HEK293 (cell line): ENCODE measurements at regions not wholly inside any gene's neighbourhood (a gene's known extent, or its start where the extent isn't known, plus 50 kb on each side); places are given as distances from the start of the nearest gene placed in this dataset.

Experiments
- CTCF ChIA-PET: fragments of 350-600 bp; formaldehyde crosslinking; extraction: SDS; loops from one replicate; lab custom pipeline; 2021; ENCODE audit warnings: antibody characterized with exemption; lab: Yijun Ruan, JAX
- POLR2A ChIA-PET: fragments of 300-600 bp; formaldehyde crosslinking; extraction: SDS; loops from one replicate; lab custom pipeline; 2020; ENCODE audit warnings: antibody characterized with exemption, inconsistent platforms; lab: Yijun Ruan, JAX
- H3K27ac ChIP-seq: fragments of 200-500 bp; sonication (Bioruptor generic); 2 replicates; pipeline ENCODE4 v1.5.1; 2014; ENCODE audit warnings: low read depth, low read length, control low read depth, inconsistent platforms; ENCODE audit errors: extremely low read depth
- H3K36me3 ChIP-seq, 2 experiments: fragments of 200-500 bp in 1 of 2; sonication (Bioruptor generic) in 1 of 2; 1 replicate in 1 of 2; 2 replicates in 1 of 2; pipeline ENCODE4 v1.5.1; 2014 to 2017; ENCODE audit warnings: inconsistent platforms in 2 of 2, low read length in 2 of 2; ENCODE audit not compliant: control insufficient read depth in 2 of 2, insufficient read depth in 1 of 2
- H3K4me1 ChIP-seq: fragments of 200-500 bp; sonication (Bioruptor generic); 2 replicates; pipeline ENCODE4 v1.5.1; 2014; ENCODE audit warnings: mild to moderate bottlenecking, low read length, inconsistent platforms; ENCODE audit not compliant: control insufficient read depth, insufficient read depth
- H3K4me3 ChIP-seq: 2 replicates; pipeline ENCODE4 v1.5.1; 2011; ENCODE audit warnings: low read depth, mild to moderate bottlenecking, control low read depth, low read length, moderate library complexity
- H3K9me3 ChIP-seq: fragments of 200-500 bp; sonication (Bioruptor generic); 2 replicates; pipeline ENCODE4 v1.5.1; 2014; ENCODE audit warnings: low read depth, low read length, inconsistent platforms; ENCODE audit not compliant: control insufficient read depth, insufficient read depth
- BCL11B ChIP-seq: fragments of 450-650 bp; formaldehyde crosslinking; IDR thresholded peaks from 2 replicates; pipeline ENCODE4 v1.5.1; 2016; ENCODE audit warnings: low read depth, missing biosample characterization, missing genetic modification characterization
- GFI1B ChIP-seq: fragments of 450-650 bp; formaldehyde crosslinking; IDR thresholded peaks from 2 replicates; pipeline ENCODE4 v1.5.1; 2016; ENCODE audit warnings: missing biosample characterization, missing genetic modification characterization
- GLIS1 ChIP-seq: fragments of 450-650 bp; formaldehyde crosslinking; IDR thresholded peaks from 2 replicates; pipeline ENCODE4 v1.5.1; 2016; ENCODE audit warnings: missing biosample characterization, missing genetic modification characterization
- MYNN ChIP-seq: fragments of 450-650 bp; formaldehyde crosslinking; IDR thresholded peaks from 2 replicates; pipeline ENCODE4 v1.5.1; 2016; ENCODE audit warnings: missing biosample characterization, missing genetic modification characterization, borderline replicate concordance
- SALL2 ChIP-seq: fragments of 450-650 bp; formaldehyde crosslinking; IDR thresholded peaks from 2 replicates; pipeline ENCODE4 v1.5.0; 2017; ENCODE audit warnings: missing biosample characterization, mild to moderate bottlenecking, missing genetic modification characterization, borderline replicate concordance
- ZBTB10 ChIP-seq: fragments of 450-650 bp; formaldehyde crosslinking; IDR thresholded peaks from 2 replicates; pipeline ENCODE4 v1.5.1; 2016; ENCODE audit warnings: missing biosample characterization, missing genetic modification characterization
- ZBTB20 ChIP-seq: fragments of 450-650 bp; formaldehyde crosslinking; IDR thresholded peaks from 2 replicates; pipeline ENCODE4 v1.5.1; 2016; ENCODE audit warnings: missing biosample characterization, missing genetic modification characterization
- ZBTB8A ChIP-seq: fragments of 450-650 bp; formaldehyde crosslinking; IDR thresholded peaks from 2 replicates; pipeline ENCODE4 v1.5.1; 2016; ENCODE audit warnings: missing biosample characterization, missing genetic modification characterization
- ZNF214 ChIP-seq: fragments of 450-650 bp; formaldehyde crosslinking; IDR thresholded peaks from 2 replicates; pipeline ENCODE4 v1.5.1; 2017; ENCODE audit warnings: missing biosample characterization, mild to moderate bottlenecking, missing genetic modification characterization, borderline replicate concordance
- ZNF292 ChIP-seq: fragments of 450-650 bp; formaldehyde crosslinking; IDR thresholded peaks from 2 replicates; pipeline ENCODE4 v1.5.1; 2016; ENCODE audit warnings: low read depth, missing biosample characterization, missing genetic modification characterization, borderline replicate concordance
- ZNF335 ChIP-seq: fragments of 450-650 bp; formaldehyde crosslinking; conservative IDR thresholded peaks from 2 replicates; pipeline ENCODE4 v1.5.1; 2016; ENCODE audit warnings: missing biosample characterization, missing genetic modification characterization
- ZNF362 ChIP-seq: fragments of 450-650 bp; formaldehyde crosslinking; IDR thresholded peaks from 2 replicates; pipeline ENCODE4 v1.5.1; 2016; ENCODE audit warnings: missing biosample characterization, missing genetic modification characterization
- ZNF510 ChIP-seq: fragments of 450-650 bp; formaldehyde crosslinking; IDR thresholded peaks from 2 replicates; pipeline ENCODE4 v1.5.1; 2018; ENCODE audit warnings: mild to moderate bottlenecking, missing genetic modification characterization, missing biosample characterization; ENCODE audit not compliant: insufficient replicate concordance
- ZNF529 ChIP-seq: fragments of 450-650 bp; formaldehyde crosslinking; IDR thresholded peaks from 2 replicates; pipeline ENCODE4 v1.5.1; 2017; ENCODE audit warnings: missing genetic modification characterization, missing biosample characterization; ENCODE audit not compliant: insufficient replicate concordance
- ZNF530 ChIP-seq: fragments of 450-650 bp; formaldehyde crosslinking; IDR thresholded peaks from 2 replicates; pipeline ENCODE4 v1.5.1; 2016; ENCODE audit warnings: low read depth, missing biosample characterization, missing genetic modification characterization
- ZNF658 ChIP-seq: fragments of 450-650 bp; formaldehyde crosslinking; IDR thresholded peaks from 2 replicates; pipeline ENCODE4; 2016; ENCODE audit warnings: missing biosample characterization, missing genetic modification characterization
- ZNF701 ChIP-seq: fragments of 450-650 bp; formaldehyde crosslinking; IDR thresholded peaks from 2 replicates; pipeline ENCODE4 v1.5.1; 2016; ENCODE audit warnings: missing biosample characterization, missing genetic modification characterization
- ZNF830 ChIP-seq: fragments of 450-650 bp; IDR thresholded peaks from 2 replicates; pipeline ENCODE4 v1.5.0; 2018; ENCODE audit warnings: missing biosample characterization, missing genetic modification characterization, low read depth, mild to moderate bottlenecking, moderate library complexity
- ZSCAN30 ChIP-seq: fragments of 450-650 bp; IDR thresholded peaks from 2 replicates; pipeline ENCODE4 v1.5.1; 2018; ENCODE audit warnings: missing biosample characterization, mild to moderate bottlenecking, missing genetic modification characterization, moderate library complexity
- TF ChIP-seq, protein P1 (sequence below): fragments of 450-650 bp; formaldehyde crosslinking; IDR thresholded peaks from 2 replicates; pipeline ENCODE4 v1.5.1; 2016; ENCODE audit warnings: missing biosample characterization, missing genetic modification characterization

- no peaks in the 10 kb centered on the region for H3K4me1 ChIP-seq
- POLR2A ChIA-PET, result no interaction called here
- no peaks in the 10 kb centered on the region for H3K36me3 ChIP-seq
- CTCF ChIA-PET, result no interaction called here
- TF ChIP-seq ZNF830 (tag by site-specific recombination), result no peak
- H3K4me3 ChIP-seq, result no peak overlapping the region
- no peak overlapping the region for H3K27ac ChIP-seq
- no peaks in the 10 kb centered on the region for H3K9me3 ChIP-seq
Measured at GRCh38 chr3:79986338-79986737, 218.5 kb upstream of the ROBO1 start.

- no peaks in the 10 kb centered on the region for H3K9me3 ChIP-seq
- TF ChIP-seq ZNF530 (tag by site-specific recombination) (no peak), ZNF335 (no peak), ZBTB10 (no peak), ZBTB8A (tag by site-specific recombination) (no peak), ZNF362 (tag by site-specific recombination) (no peak), ZSCAN30 (tag by site-specific recombination) (no peak), ZNF701 (tag by site-specific recombination) (no peak), GFI1B (no peak), ZNF510 (tag by site-specific recombination) (no peak), ZBTB20 (tag by site-specific recombination) (no peak), ZNF292 (tag by site-specific recombination) (no peak), ZNF214 (no peak), ZNF529 (tag by site-specific recombination) (no peak), ZNF658 (no peak), MYNN (tag by site-specific recombination) (no peak), BCL11B (no peak)
- TF ChIP-seq, protein P1, sequence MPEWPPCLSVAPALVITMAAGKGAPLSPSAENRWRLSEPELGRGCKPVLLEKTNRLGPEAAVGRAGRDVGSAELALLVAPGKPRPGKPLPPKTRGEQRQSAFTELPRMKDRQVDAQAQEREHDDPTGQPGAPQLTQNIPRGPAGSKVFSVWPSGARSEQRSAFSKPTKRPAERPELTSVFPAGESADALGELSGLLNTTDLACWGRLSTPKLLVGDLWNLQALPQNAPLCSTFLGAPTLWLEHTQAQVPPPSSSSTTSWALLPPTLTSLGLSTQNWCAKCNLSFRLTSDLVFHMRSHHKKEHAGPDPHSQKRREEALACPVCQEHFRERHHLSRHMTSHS (tag by site-specific recombination), result no peak
- H3K27ac ChIP-seq, result no peak overlapping the region
- POLR2A ChIA-PET, result no interaction called here
- no peaks in the 10 kb centered on the region for H3K36me3 ChIP-seq
- CTCF ChIA-PET, result no interaction called here
- H3K4me3 ChIP-seq, result no peak overlapping the region
- H3K4me1 ChIP-seq, result no peaks in the 10 kb centered on the region
Measured at GRCh38 chr3:79985816-79986215, 218.0 kb upstream of the ROBO1 start.

DNA sequence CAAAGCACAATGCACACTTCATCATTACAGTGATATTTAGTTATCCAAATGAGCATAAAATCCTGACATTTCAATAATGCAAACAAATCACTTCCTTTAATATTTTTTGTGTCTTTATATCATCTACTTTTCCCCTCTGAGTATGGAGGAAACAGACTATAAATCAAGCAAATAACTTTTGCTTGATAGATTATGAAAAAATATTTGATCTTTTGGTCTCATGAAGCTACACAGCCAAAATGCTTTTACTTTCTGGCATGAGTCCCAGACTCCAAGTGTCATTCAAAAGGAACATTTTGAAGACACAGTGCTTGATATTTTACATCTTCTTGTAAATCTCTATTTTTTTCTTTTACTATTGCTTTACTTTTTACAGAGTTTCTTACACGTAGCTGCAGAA is 215.3 kb upstream of the ROBO1 start:
- Histone ChIP-seq H3K4me1 (no peaks in the 10 kb centered on the region), H3K4me3 (no peak overlapping the region), H3K9me3 (no peaks in the 10 kb centered on the region), H3K27ac (no peak overlapping the region), H3K36me3 (no peaks in the 10 kb centered on the region)
- CTCF ChIA-PET, result no interaction called here
- no peak for TF ChIP-seq SALL2 (tag by site-specific recombination)
- TF ChIP-seq GLIS1, result no peak
- POLR2A ChIA-PET, result interaction anchor here (0.7 kb wide), 1 partner anchor 17 kb away, joined by 3 read pairs; no protein-coding TSS in a partner anchor
